Liver (tissue), 8 donors: ENCODE measurements at regions not wholly inside any gene's neighbourhood (a gene's known extent, or its start where the extent isn't known, plus 50 kb on each side); places are given as distances from the start of the nearest gene placed in this dataset.

Experiments
- DNase-seq: peaks from one replicate; pipeline ENCODE4 v3.0.0-alpha.2; 2017; ENCODE audit warnings: low spot score
- H3K27ac ChIP-seq, 2 donors: one replicate each; pipeline ENCODE4 v1.7.0; 2013; ENCODE audit warnings: inconsistent platforms in 2 of 2, low read length in 2 of 2, control low read depth in 1 of 2, low read depth in 1 of 2, mild to moderate bottlenecking in 1 of 2
- H3K27me3 ChIP-seq, 4 donors: one replicate each; pipeline versions ENCODE4 v1.6.1 to v1.7.0; 2013; ENCODE audit warnings: low read length in 3 of 4, inconsistent platforms in 1 of 4, mild to moderate bottlenecking in 1 of 4, moderate library complexity in 1 of 4; ENCODE audit not compliant: control insufficient read depth in 4 of 4, insufficient read depth in 4 of 4
- H3K36me3 ChIP-seq, 4 donors: one replicate each; pipeline versions ENCODE4 v1.6.1 to v1.7.0; 2013; ENCODE audit warnings: low read length in 3 of 4, mild to moderate bottlenecking in 3 of 4, low read depth in 1 of 4, moderate library complexity in 1 of 4; ENCODE audit not compliant: control insufficient read depth in 4 of 4, insufficient read depth in 3 of 4
- H3K4me1 ChIP-seq, 4 donors: one replicate each; pipeline versions ENCODE4 v1.6.1 to v1.7.0; 2013; ENCODE audit warnings: low read length in 3 of 4, mild to moderate bottlenecking in 3 of 4, moderate library complexity in 1 of 4; ENCODE audit not compliant: control insufficient read depth in 4 of 4, insufficient read depth in 4 of 4
- H3K4me3 ChIP-seq, 3 donors: one replicate each; pipeline versions ENCODE4 v1.6.1 to v1.7.0; 2013; ENCODE audit warnings: low read length in 3 of 3, control low read depth in 1 of 3, low read depth in 1 of 3, mild to moderate bottlenecking in 1 of 3
- H3K9ac ChIP-seq, 2 donors: one replicate each; pipeline ENCODE4 v1.7.0; 2013; ENCODE audit warnings: low read length in 2 of 2, mild to moderate bottlenecking in 2 of 2, moderate library complexity in 2 of 2, control low read depth in 1 of 2, low read depth in 1 of 2
- H3K9me3 ChIP-seq, 4 donors: one replicate each; pipeline versions ENCODE4 v1.6.1 to v1.7.0; 2013; ENCODE audit warnings: low read length in 3 of 4; ENCODE audit not compliant: control insufficient read depth in 4 of 4
- ATF3 ChIP-seq: IDR thresholded peaks from 2 replicates; pipeline ENCODE4 v1.6.1; 2016; ENCODE audit warnings: antibody characterized with exemption
- CTCF ChIP-seq: fragments of 150-350 bp; IDR thresholded peaks from 2 replicates; pipeline ENCODE4 v1.5.1; 2017; ENCODE audit warnings: improper control_type of control experiment, low read depth, low read length; ENCODE audit not compliant: missing input control
- EGR1 ChIP-seq, 2 donors: IDR thresholded peaks; 2 replicates each; pipeline ENCODE4 v1.6.1; 2016 to 2018; ENCODE audit warnings: antibody characterized with exemption in 2 of 2, low read depth in 2 of 2
- FOXA1 ChIP-seq: IDR thresholded peaks from 2 replicates; pipeline ENCODE4 v1.6.1; 2016; ENCODE audit warnings: antibody characterized with exemption
- FOXA2 ChIP-seq: IDR thresholded peaks from 2 replicates; pipeline ENCODE4 v1.6.1; 2016; ENCODE audit warnings: antibody characterized with exemption
- GABPA ChIP-seq, 2 donors: IDR thresholded peaks in 1 of 2; conservative IDR thresholded peaks in 1 of 2; 2 replicates each; pipeline ENCODE4 v1.6.1; 2016; ENCODE audit warnings: antibody characterized with exemption in 2 of 2, mild to moderate bottlenecking in 1 of 2, moderate library complexity in 1 of 2
- HNF4A ChIP-seq, 2 donors: conservative IDR thresholded peaks; 2 replicates each; pipeline ENCODE4 v1.6.1; 2016; ENCODE audit warnings: antibody characterized with exemption in 2 of 2, mild to moderate bottlenecking in 2 of 2
- HNF4G ChIP-seq: IDR thresholded peaks from 2 replicates; pipeline ENCODE4 v1.6.1; 2016; ENCODE audit warnings: antibody characterized with exemption
- JUND ChIP-seq, 2 donors: IDR thresholded peaks; 2 replicates each; pipeline ENCODE4 v1.6.1; 2016; ENCODE audit warnings: antibody characterized with exemption in 2 of 2
- MAX ChIP-seq: IDR thresholded peaks from 2 replicates; pipeline ENCODE4 v1.6.1; 2016; ENCODE audit warnings: antibody characterized with exemption
- NR2F2 ChIP-seq: IDR thresholded peaks from 2 replicates; pipeline ENCODE4 v1.6.1; 2016; ENCODE audit warnings: antibody characterized with exemption
- RAD21 ChIP-seq, 2 donors: IDR thresholded peaks; 2 replicates each; pipeline ENCODE4 v1.6.1; 2016; ENCODE audit warnings: antibody characterized with exemption in 2 of 2, mild to moderate bottlenecking in 2 of 2
- REST ChIP-seq: IDR thresholded peaks from 2 replicates; pipeline ENCODE4 v1.6.1; 2016; ENCODE audit warnings: antibody characterized with exemption, mild to moderate bottlenecking
- RXRA ChIP-seq, 2 donors: IDR thresholded peaks; 2 replicates each; pipeline ENCODE4 v1.6.1; 2017 to 2018; ENCODE audit warnings: antibody characterized with exemption in 2 of 2, mild to moderate bottlenecking in 1 of 2
- SP1 ChIP-seq: IDR thresholded peaks from 2 replicates; pipeline ENCODE4 v1.6.1; 2018; ENCODE audit warnings: antibody characterized with exemption, mild to moderate bottlenecking
- TAF1 ChIP-seq: conservative IDR thresholded peaks from 2 replicates; pipeline ENCODE4 v1.6.1; 2016; ENCODE audit warnings: antibody characterized with exemption, mild to moderate bottlenecking
- YY1 ChIP-seq: IDR thresholded peaks from 2 replicates; pipeline ENCODE4 v1.6.1; 2016; ENCODE audit warnings: antibody characterized with exemption, mild to moderate bottlenecking
- WGBS: extraction: QIAGEN DNeasy Blood & Tissue Kit; methylation state at CpG from one replicate; pipeline ENCODE4 v1.1.7; 2013; 5-methylcytosine and 5-hydroxymethylcytosine counted together
- donor health status: healthy.
- donor health status: healthy.
- donor health status: healthy.
- donor health status: healthy.
- donor health status: healthy.

GRCh38 chr12:98355933-98356332, 159.5 kb upstream of the TMPO start:
- TF ChIP-seq RAD21 (IDR thresholded peaks at IDR 0.05) (no peak), RXRA (IDR thresholded peaks at IDR 0.05) (no peak), REST (no peak), YY1 (no peak), CTCF (no peak)
- Histone ChIP-seq H3K4me3 (no peak overlapping the region), H3K4me1 (no peaks in the 10 kb centered on the region), H3K27ac (no peak overlapping the region), H3K9ac (no peak overlapping the region), H3K9me3 (no peaks in the 10 kb centered on the region), H3K36me3 (no peaks in the 10 kb centered on the region), H3K27me3 (no peaks in the 10 kb centered on the region)
- WGBS: 67% methylated on average over 4 of the region's 4 CpGs
- no peak for DNase-seq

- Histone ChIP-seq H3K4me1 (no peaks in the 10 kb centered on the region), H3K27me3 (peaks cover 0 to 4% (median 0%) of the 10 kb centered on the region in 4 donors), H3K27ac (no peak overlapping the region), H3K4me3 (no peak overlapping the region), H3K36me3 (no peaks in the 10 kb centered on the region), H3K9ac (no peak overlapping the region), H3K9me3 (no peaks in the 10 kb centered on the region)
- WGBS: 54% methylated on average over 2 of the region's 2 CpGs
- no peak for DNase-seq
- TF ChIP-seq NR2F2: no peak
- no peak for TF ChIP-seq TAF1
- no peak for TF ChIP-seq MAX
- TF ChIP-seq JUND (IDR thresholded peaks at IDR 0.05): no peak
- TF ChIP-seq FOXA2: no peak
- TF ChIP-seq GABPA (IDR thresholded peaks at IDR 0.05 in 1 of 2, conservative IDR thresholded peaks at IDR 0.05 in 1 of 2): no peak
- TF ChIP-seq YY1: no peak
These were observed 157.2 kb upstream of the TMPO start for GRCh38 chr12:98358144-98358543.

GRCh38 chr12:98359856-98360255, 155.5 kb upstream of the TMPO start:
- Histone ChIP-seq H3K9me3 (no peaks in the 10 kb centered on the region), H3K27ac (no peak overlapping the region), H3K9ac (no peak overlapping the region), H3K4me3 (no peak overlapping the region), H3K4me1 (no peaks in the 10 kb centered on the region), H3K36me3 (no peaks in the 10 kb centered on the region), H3K27me3 (peaks cover 0 to 4% (median 0%) of the 10 kb centered on the region in 4 donors)
- no peak for DNase-seq
- WGBS: 65% methylated on average over 6 of the region's 6 CpGs
- TF ChIP-seq MAX (no peak), GABPA (IDR thresholded peaks at IDR 0.05 in 1 of 2, conservative IDR thresholded peaks at IDR 0.05 in 1 of 2) (no peak), JUND (IDR thresholded peaks at IDR 0.05) (no peak), FOXA2 (no peak), NR2F2 (no peak), HNF4G (no peak), ATF3 (no peak), REST (no peak), RAD21 (IDR thresholded peaks at IDR 0.05) (no peak), SP1 (no peak), TAF1 (no peak), EGR1 (IDR thresholded peaks at IDR 0.05; ENCODE audit: low read depth in 2 of 2) (no peak), RXRA (IDR thresholded peaks at IDR 0.05) (no peak), YY1 (no peak), HNF4A (conservative IDR thresholded peaks at IDR 0.05) (no peak), FOXA1 (no peak)
